H9 (cell line): ENCODE measurements at regions not wholly inside any gene's neighbourhood (a gene's known extent, or its start where the extent isn't known, plus 50 kb on each side); places are given as distances from the start of the nearest gene placed in this dataset.

Source experiments
- DNase-seq: peaks from one replicate; pipeline ENCODE4 v3.0.0-alpha.2; 2017
- H2AFZ ChIP-seq: one replicate; pipeline ENCODE4 v1.6.1; 2013; ENCODE audit warnings: mild to moderate bottlenecking, low read length, control low read depth, moderate library complexity
- H2AK5ac ChIP-seq: 2 replicates; pipeline ENCODE4 v1.6.1; 2013; ENCODE audit warnings: low read length, control low read depth, mixed read lengths; ENCODE audit not compliant: insufficient read length
- H2BK120ac ChIP-seq: one replicate; pipeline ENCODE4 v1.6.1; 2013; ENCODE audit warnings: low read depth, mild to moderate bottlenecking, low read length, control low read depth, inconsistent platforms; ENCODE audit not compliant: poor library complexity, severe bottlenecking
- H2BK12ac ChIP-seq: 2 replicates; pipeline ENCODE4 v1.6.1; 2013; ENCODE audit warnings: low read length, control low read depth, mixed read lengths, low read depth; ENCODE audit not compliant: insufficient read length
- H2BK15ac ChIP-seq: 2 replicates; pipeline ENCODE4 v1.6.1; 2013; ENCODE audit warnings: low read depth, low read length, control low read depth
- H2BK20ac ChIP-seq: one replicate; pipeline ENCODE4 v1.6.1; 2013; ENCODE audit warnings: low read depth, mild to moderate bottlenecking, low read length, control low read depth, inconsistent platforms; ENCODE audit not compliant: poor library complexity, severe bottlenecking
- H2BK5ac ChIP-seq: 2 replicates; pipeline ENCODE4 v1.6.1; 2013; ENCODE audit warnings: low read length, control low read depth, mixed read lengths; ENCODE audit not compliant: insufficient read length
- H3K14ac ChIP-seq: 2 replicates; pipeline ENCODE4 v1.6.1; 2013; ENCODE audit warnings: low read length, control low read depth; ENCODE audit not compliant: insufficient read depth
- H3K18ac ChIP-seq: 2 replicates; pipeline ENCODE4 v1.6.1; 2013; ENCODE audit warnings: low read depth, mild to moderate bottlenecking, mixed read lengths, low read length, control low read depth; ENCODE audit not compliant: insufficient read length
- H3K23ac ChIP-seq: 2 replicates; pipeline ENCODE4 v1.6.1; 2013; ENCODE audit warnings: low read length, control low read depth, mixed read lengths, low read depth; ENCODE audit not compliant: insufficient read length
- H3K23me2 ChIP-seq: 2 replicates; pipeline ENCODE4 v1.6.1; 2013; ENCODE audit warnings: low read depth, mild to moderate bottlenecking, mixed read lengths, low read length, control low read depth; ENCODE audit not compliant: insufficient read length, poor library complexity, severe bottlenecking
- H3K27ac ChIP-seq: 2 replicates; pipeline ENCODE4 v1.5.1; 2013; ENCODE audit warnings: low read length, control low read depth, mixed read lengths, low read depth; ENCODE audit not compliant: insufficient read length
- H3K27me3 ChIP-seq: 2 replicates; pipeline ENCODE4 v1.6.1; 2013; ENCODE audit warnings: low read length, control low read depth, inconsistent platforms; ENCODE audit not compliant: insufficient read depth
- H3K4ac ChIP-seq: 2 replicates; pipeline ENCODE4 v1.6.1; 2013; ENCODE audit warnings: low read depth, mild to moderate bottlenecking, control low read depth, inconsistent platforms, low read length, moderate library complexity
- H3K4me1 ChIP-seq: 2 replicates; pipeline ENCODE4 v1.6.1; 2013; ENCODE audit warnings: low read length, control low read depth, inconsistent platforms; ENCODE audit not compliant: insufficient read depth
- H3K4me2 ChIP-seq: 2 replicates; pipeline ENCODE4 v1.6.1; 2013; ENCODE audit warnings: low read length, control low read depth, mixed read lengths; ENCODE audit not compliant: insufficient read length, insufficient read depth
- H3K56ac ChIP-seq: 2 replicates; pipeline ENCODE4 v1.6.1; 2013; ENCODE audit warnings: low read depth, mild to moderate bottlenecking, mixed read lengths, low read length, control low read depth; ENCODE audit not compliant: insufficient read length
- H3K79me1 ChIP-seq: 2 replicates; pipeline ENCODE4 v1.6.1; 2013; ENCODE audit warnings: low read depth, mild to moderate bottlenecking, moderate library complexity, low read length, control low read depth, inconsistent platforms; ENCODE audit not compliant: insufficient read depth, poor library complexity, severe bottlenecking
- H3K79me2 ChIP-seq: 2 replicates; pipeline ENCODE4 v1.6.1; 2013; ENCODE audit warnings: low read length, control low read depth, inconsistent platforms; ENCODE audit not compliant: insufficient read depth
- H3K9ac ChIP-seq: 2 replicates; pipeline ENCODE4 v1.6.1; 2013; ENCODE audit warnings: low read length, control low read depth, mixed read lengths; ENCODE audit not compliant: insufficient read length; ENCODE audit errors: extremely low read depth
- H3K9me3 ChIP-seq: one replicate; pipeline ENCODE4 v1.6.1; 2013; ENCODE audit warnings: low read depth, low read length, inconsistent platforms; ENCODE audit not compliant: control insufficient read depth
- H3T11ph ChIP-seq: one replicate; pipeline ENCODE4 v1.6.1; 2013; ENCODE audit warnings: mild to moderate bottlenecking, low read length, control low read depth, inconsistent platforms
- H4K20me1 ChIP-seq: one replicate; pipeline ENCODE4 v1.6.1; 2013; ENCODE audit not compliant: control insufficient read depth, insufficient read length, insufficient read depth
- H4K5ac ChIP-seq: 2 replicates; pipeline ENCODE4 v1.6.1; 2013; ENCODE audit warnings: low read depth, mild to moderate bottlenecking, mixed read lengths, low read length, control low read depth; ENCODE audit not compliant: insufficient read length
- H4K8ac ChIP-seq: replicated peaks from 2 replicates; pipeline ENCODE4 v1.6.1; 2013; ENCODE audit warnings: low read length, control low read depth, mixed read lengths, low read depth; ENCODE audit not compliant: insufficient read length
- H4K91ac ChIP-seq: 2 replicates; pipeline ENCODE4 v1.6.1; 2013; ENCODE audit warnings: low read depth, mild to moderate bottlenecking, moderate library complexity, mixed read lengths, low read length, control low read depth; ENCODE audit not compliant: insufficient read length
- H3K27ac Mint-ChIP-seq, 3 experiments: 2 replicates in 2 of 3; 3 replicates in 1 of 3; pipeline ENCODE4 v1.8.0; 2020 to 2021; ENCODE audit warnings: mixed read lengths in 3 of 3, mild to moderate bottlenecking in 1 of 3, moderate library complexity in 1 of 3
- H3K27me3 Mint-ChIP-seq: 2 replicates; pipeline ENCODE4 v1.8.0; 2021; ENCODE audit warnings: low read depth, mild to moderate bottlenecking, moderate library complexity, mixed read lengths
- H3K36me3 Mint-ChIP-seq, 3 experiments: 2 replicates in 2 of 3; 3 replicates in 1 of 3; pipeline ENCODE4 v1.8.0; 2020 to 2021; ENCODE audit warnings: low read depth in 3 of 3, mixed read lengths in 3 of 3; ENCODE audit not compliant: insufficient read depth in 1 of 3
- H3K4me1 Mint-ChIP-seq, 2 experiments: 2 replicates each; pipeline ENCODE4 v1.8.0; 2020; ENCODE audit warnings: mixed read lengths in 2 of 2
- H3K4me3 Mint-ChIP-seq, 2 experiments: 2 replicates in 1 of 2; 3 replicates in 1 of 2; pipeline ENCODE4 v1.8.0; 2020 to 2021; ENCODE audit warnings: mild to moderate bottlenecking in 2 of 2, mixed read lengths in 2 of 2, moderate library complexity in 1 of 2
- H3K9me3 Mint-ChIP-seq, 2 experiments: 2 replicates in 1 of 2; 3 replicates in 1 of 2; pipeline ENCODE4 v1.8.0; 2020; ENCODE audit warnings: mild to moderate bottlenecking in 2 of 2, mixed read lengths in 2 of 2, moderate library complexity in 1 of 2
- CTCF ChIP-seq: fragments of 200-600 bp; sonication (generic); conservative IDR thresholded peaks from 3 replicates; pipeline ENCODE4 v1.8.0; 2021; ENCODE audit warnings: antibody characterized with exemption, mild to moderate bottlenecking
- WGBS: extraction: QIAGEN DNeasy Blood & Tissue Kit; methylation state at CpG from one replicate; pipeline ENCODE4 v1.1.7; 2013; ENCODE audit warnings: missing lambda C conversion rate, low lambda C conversion rate, mixed read lengths; ENCODE audit not compliant: insufficient read length; ENCODE audit errors: extremely low coverage; 5-methylcytosine and 5-hydroxymethylcytosine counted together

- Histone ChIP-seq H2BK120ac (no peak overlapping the region), H3K23me2 (no peaks in the 10 kb centered on the region), H3T11ph (no peak overlapping the region), H4K8ac (no peak overlapping the region), H3K4ac (no peak overlapping the region), H3K9me3 (no peaks in the 10 kb centered on the region), H2AK5ac (no peak overlapping the region), H3K4me2 (no peak overlapping the region), H2AFZ (peak overlapping the region; percentile 84), H3K56ac (no peak overlapping the region), H3K27ac (no peak overlapping the region), H3K23ac (no peak overlapping the region), H2BK12ac (no peak overlapping the region), H2BK20ac (no peak overlapping the region), H2BK15ac (no peak overlapping the region), H3K14ac (no peak overlapping the region), H3K79me1 (no peaks in the 10 kb centered on the region), H2BK5ac (no peak overlapping the region), H3K27me3 (no peaks in the 10 kb centered on the region), H3K9ac (no peak overlapping the region), H3K4me1 (no peaks in the 10 kb centered on the region), H3K79me2 (no peaks in the 10 kb centered on the region), H4K91ac (no peak overlapping the region), H3K18ac (no peak overlapping the region), H4K20me1 (no peaks in the 10 kb centered on the region), H4K5ac (no peak overlapping the region)
- Mint-ChIP-seq H3K4me1 (peaks cover 0 to 2% of the 10 kb centered on the region in 2 experiments; a peak in 2 of 4 replicates), H3K27me3 (no peaks in the 10 kb centered on the region; the same call in 1 of the 2 replicates), H3K27ac (peak overlapping the region in 1 of 3 experiments; percentile 12; a peak in 1 of 7 replicates), H3K4me3 (no peak overlapping the region), H3K9me3 (peaks cover 6 to 8% of the 10 kb centered on the region in 2 experiments; a peak in 3 of 5 replicates), H3K36me3 (peaks cover 0 to 6% (median 3%) of the 10 kb centered on the region in 3 experiments; a peak in 1 of 7 replicates)
- DNase-seq, result peak; percentile 86
- no CpG with 5 or more reads among the region's 8 CpGs for WGBS
- peak; percentile 93 for TF ChIP-seq CTCF
Measured at GRCh38 chr12:46071769-46072624, 81.6 kb upstream of the SCAF11 start.
